GM21786 (cell line): ENCODE measurements at regions not wholly inside any gene's neighbourhood (a gene's known extent, or its start where the extent isn't known, plus 50 kb on each side); places are given as distances from the start of the nearest gene placed in this dataset.

Experiments
- ATAC-seq: cut with Tn5 transposase; IDR thresholded peaks from one replicate; pipeline ENCODE4 v1.9.1; 2021; ENCODE audit not compliant: unreplicated experiment

GRCh38 chr4:167652267-167652666 lies 418.0 kb upstream of the SPOCK3 start:
- no peak for ATAC-seq

- no peak for ATAC-seq
Observed at GRCh38 chr4:167688660-167689142, 403.6 kb upstream of the ANXA10 start.

- no peak for ATAC-seq
Observed at GRCh38 chr4:167702391-167702790, 389.9 kb upstream of the ANXA10 start.

- ATAC-seq: no peak
Observed at GRCh38 chr4:167711517-167711916, 380.8 kb upstream of the ANXA10 start.

- ATAC-seq: no peak
Observed at GRCh38 chr4:167713756-167714155, 378.6 kb upstream of the ANXA10 start.

GRCh38 chr4:167715176-167715575 lies 377.2 kb upstream of the ANXA10 start:
- ATAC-seq: no peak

- ATAC-seq: no peak
Observed at GRCh38 chr4:167717495-167717894, 374.8 kb upstream of the ANXA10 start.

- ATAC-seq: no peak
Observed at GRCh38 chr4:167721617-167722486, 370.5 kb upstream of the ANXA10 start.

GRCh38 chr4:167722487-167722808 lies 369.9 kb upstream of the ANXA10 start:
- no peak for ATAC-seq

GRCh38 chr4:167724941-167725340 lies 367.4 kb upstream of the ANXA10 start:
- no peak for ATAC-seq

GRCh38 chr4:167730769-167731168 lies 361.6 kb upstream of the ANXA10 start:
- no peak for ATAC-seq

GRCh38 chr4:167745024-167745687 lies 347.2 kb upstream of the ANXA10 start:
- no peak for ATAC-seq

GRCh38 chr4:167767281-167767680 lies 325.1 kb upstream of the ANXA10 start:
- no peak for ATAC-seq

GRCh38 chr4:167774646-167775045 lies 317.7 kb upstream of the ANXA10 start:
- ATAC-seq: no peak

- ATAC-seq: no peak
Observed at GRCh38 chr4:167775375-167775774, 317.0 kb upstream of the ANXA10 start.

GRCh38 chr4:167779280-167779679 lies 313.1 kb upstream of the ANXA10 start:
- no peak for ATAC-seq

GRCh38 chr4:167779864-167780263 lies 312.5 kb upstream of the ANXA10 start:
- ATAC-seq: no peak

- ATAC-seq: no peak
Observed at GRCh38 chr4:167784826-167785225, 307.5 kb upstream of the ANXA10 start.

- no peak for ATAC-seq
Observed at GRCh38 chr4:167785523-167785922, 306.8 kb upstream of the ANXA10 start.

GRCh38 chr4:167786504-167786903 lies 305.8 kb upstream of the ANXA10 start:
- ATAC-seq: no peak

- ATAC-seq: no peak
Observed at GRCh38 chr4:167787231-167787630, 305.1 kb upstream of the ANXA10 start.

GRCh38 chr4:167802463-167803212 lies 289.7 kb upstream of the ANXA10 start:
- no peak for ATAC-seq
